Endodermal cell (in vitro differentiated cells): ENCODE measurements at regions not wholly inside any gene's neighbourhood (a gene's known extent, or its start where the extent isn't known, plus 50 kb on each side); places are given as distances from the start of the nearest gene placed in this dataset.
A peak's percentile ranks its signal among the peaks of the same experiment; 100 is the strongest.

Experiments used
- DNase-seq: peaks from one replicate; pipeline ENCODE4 v3.0.0-alpha.2; 2017
- H3K27ac ChIP-seq: 2 replicates; pipeline ENCODE4 v1.5.1; 2013; ENCODE audit warnings: mild to moderate bottlenecking, low read depth, low read length, moderate library complexity
- H3K27me3 ChIP-seq: 2 replicates; pipeline ENCODE4 v1.6.1; 2013; ENCODE audit warnings: mild to moderate bottlenecking, low read length, moderate library complexity; ENCODE audit not compliant: insufficient read depth, control insufficient read depth, poor library complexity, severe bottlenecking
- H3K36me3 ChIP-seq: 2 replicates; pipeline ENCODE4 v1.7.0; 2013; ENCODE audit warnings: mild to moderate bottlenecking, low read length, moderate library complexity; ENCODE audit not compliant: control insufficient read depth, insufficient read depth
- H3K4me1 ChIP-seq: one replicate; pipeline ENCODE4 v1.7.0; 2013; ENCODE audit warnings: low read length; ENCODE audit not compliant: control insufficient read depth, insufficient read depth
- H3K4me3 ChIP-seq: 2 replicates; pipeline ENCODE4 v1.5.1; 2013; ENCODE audit warnings: mild to moderate bottlenecking, low read length, moderate library complexity
- H3K9ac ChIP-seq: 2 replicates; pipeline ENCODE4 v1.6.1; 2013; ENCODE audit warnings: mild to moderate bottlenecking, low read length, moderate library complexity; ENCODE audit not compliant: poor library complexity, severe bottlenecking; ENCODE audit errors: extremely low read depth
- H3K9me3 ChIP-seq: 2 replicates; pipeline ENCODE4 v1.6.1; 2013; ENCODE audit warnings: mild to moderate bottlenecking, low read length, moderate library complexity; ENCODE audit not compliant: control insufficient read depth
- H3K27ac Mint-ChIP-seq: 2 replicates; pipeline ENCODE4 v1.8.0; 2020; ENCODE audit warnings: mixed read lengths
- H3K27me3 Mint-ChIP-seq: 2 replicates; pipeline ENCODE4 v1.8.0; 2021; ENCODE audit warnings: mild to moderate bottlenecking, mixed read lengths; ENCODE audit not compliant: insufficient read depth
- H3K36me3 Mint-ChIP-seq: 2 replicates; pipeline ENCODE4 v1.8.0; 2020; ENCODE audit warnings: low read depth, mixed read lengths
- H3K4me1 Mint-ChIP-seq: 2 replicates; pipeline ENCODE4 v1.8.0; 2020; ENCODE audit warnings: mixed read lengths
- H3K4me3 Mint-ChIP-seq: 2 replicates; pipeline ENCODE4 v1.8.0; 2020; ENCODE audit warnings: mild to moderate bottlenecking, moderate library complexity, mixed read lengths
- H3K9me3 Mint-ChIP-seq: 2 replicates; pipeline ENCODE4 v1.8.0; 2020; ENCODE audit warnings: mild to moderate bottlenecking, mixed read lengths
- CTCF ChIP-seq: fragments of 200-600 bp; sonication (generic); conservative IDR thresholded peaks from 2 replicates; pipeline ENCODE4 v1.5.0; 2021; ENCODE audit warnings: antibody characterized with exemption, mild to moderate bottlenecking
- WGBS, 2 experiments: methylation state at CpG; one replicate each; pipeline versions ENCODE4 v1.1.5 to v1.1.7; 2013; ENCODE audit warnings: missing lambda C conversion rate in 2 of 2, mixed read lengths in 1 of 2; ENCODE audit not compliant: insufficient coverage in 1 of 2, insufficient read length in 1 of 2; 5-methylcytosine and 5-hydroxymethylcytosine counted together

GRCh38 chr1:177514207-177514606, 343.4 kb downstream of the BRINP2 start:
- Histone ChIP-seq H3K36me3 (no peaks in the 10 kb centered on the region), H3K27ac (no peak overlapping the region), H3K9me3 (no peaks in the 10 kb centered on the region), H3K4me1 (no peaks in the 10 kb centered on the region), H3K4me3 (no peak overlapping the region), H3K27me3 (no peaks in the 10 kb centered on the region), H3K9ac (no peak overlapping the region)
- DNase-seq = peak; percentile 66
- no peaks in the 10 kb centered on the region for H3K36me3 Mint-ChIP-seq
- no peak for TF ChIP-seq CTCF
- H3K27me3 Mint-ChIP-seq = peaks cover 8% of the 10 kb centered on the region
- H3K4me1 Mint-ChIP-seq = peaks cover 2% of the 10 kb centered on the region
- H3K9me3 Mint-ChIP-seq = no peaks in the 10 kb centered on the region
- no peak overlapping the region for H3K27ac Mint-ChIP-seq
- no peak overlapping the region for H3K4me3 Mint-ChIP-seq

- no peak overlapping the region for H3K27ac Mint-ChIP-seq
- no peaks in the 10 kb centered on the region for H3K4me1 ChIP-seq
- no peak overlapping the region for H3K4me3 ChIP-seq
- no peaks in the 10 kb centered on the region for H3K9me3 ChIP-seq
- no peaks in the 10 kb centered on the region for H3K36me3 Mint-ChIP-seq
- peaks cover 2% of the 10 kb centered on the region for H3K4me1 Mint-ChIP-seq
- H3K27ac ChIP-seq = no peak overlapping the region
- peaks cover 8% of the 10 kb centered on the region for H3K27me3 Mint-ChIP-seq
- no peak for TF ChIP-seq CTCF
- H3K9ac ChIP-seq = no peak overlapping the region
- DNase-seq = no peak
- no peak overlapping the region for H3K4me3 Mint-ChIP-seq
- no peaks in the 10 kb centered on the region for H3K36me3 ChIP-seq
- no peaks in the 10 kb centered on the region for H3K27me3 ChIP-seq
- peaks cover 6% of the 10 kb centered on the region for H3K9me3 Mint-ChIP-seq
- 87% methylated on average over 3 to 4 of the region's 5 CpGs for WGBS, 2 experiments
These were observed 340.3 kb downstream of the BRINP2 start for GRCh38 chr1:177511036-177511435.

- Histone ChIP-seq H3K36me3 (no peaks in the 10 kb centered on the region), H3K4me1 (no peaks in the 10 kb centered on the region), H3K4me3 (no peak overlapping the region), H3K9me3 (no peaks in the 10 kb centered on the region), H3K27me3 (no peaks in the 10 kb centered on the region), H3K9ac (no peak overlapping the region), H3K27ac (no peak overlapping the region)
- Mint-ChIP-seq H3K9me3 (peaks cover 6% of the 10 kb centered on the region), H3K27me3 (peaks cover 2% of the 10 kb centered on the region), H3K4me1 (no peaks in the 10 kb centered on the region), H3K4me3 (no peak overlapping the region), H3K36me3 (no peaks in the 10 kb centered on the region), H3K27ac (no peak overlapping the region)
- 83 to 85% methylated on average over 1 of the region's 1 CpG for WGBS, 2 experiments
- no peak for TF ChIP-seq CTCF
- no peak for DNase-seq
These were observed 335.3 kb downstream of the BRINP2 start for GRCh38 chr1:177505905-177506590.
